Upper lobe of left lung (tissue), 4 donors: ENCODE measurements at regions not wholly inside any gene's neighbourhood (a gene's known extent, or its start where the extent isn't known, plus 50 kb on each side); places are given as distances from the start of the nearest gene placed in this dataset.
A peak's percentile ranks its signal among the peaks of the same experiment; 100 is the strongest.

ENCODE experiments used
- CTCF ChIP-seq, 6 experiments: fragments of 450-650 bp in 4 of 6; fragments of 200-600 bp in 2 of 6; sonication (generic) in 2 of 6; IDR thresholded peaks; one replicate each; pipeline ENCODE4 v1.5.1; 2016 to 2019; ENCODE audit warnings: antibody characterized with exemption in 6 of 6
- POLR2A ChIP-seq, 4 donors: fragments of 450-650 bp; IDR thresholded peaks; one replicate each; pipeline ENCODE4 v1.5.1; 2016 to 2017; ENCODE audit warnings: antibody characterized with exemption in 4 of 4, mild to moderate bottlenecking in 2 of 4

- TF ChIP-seq CTCF (IDR thresholded peaks at IDR 0.05) (no peak), POLR2A (IDR thresholded peaks at IDR 0.05) (peak in 1 of 4 donors; percentile 6)
Observed at GRCh38 chr15:69718916-69719315, 266.3 kb downstream of the RPLP1 start.
